ENCODE measurements at regions not wholly inside any gene's neighbourhood (a gene's known extent, or its start where the extent isn't known, plus 50 kb on each side); places are given as distances from the start of the nearest gene placed in this dataset.

- Histone ChIP-seq H3K27ac (ENCODE audit: low read depth, low read length) (no peak overlapping the region), H3K79me2 (ENCODE audit: insufficient read depth, low read length) (no peaks in the 10 kb centered on the region), H4K20me1 (ENCODE audit: insufficient read depth, low read length) (no peaks in the 10 kb centered on the region), H3K4me3 (ENCODE audit: insufficient read depth, low read length) (no peak overlapping the region), H3K9me3 (ENCODE audit: low read depth, low read length) (no peaks in the 10 kb centered on the region), H3K36me3 (ENCODE audit: insufficient read depth, low read length) (no peaks in the 10 kb centered on the region), H3K4me2 (ENCODE audit: insufficient read depth, low read length) (no peak overlapping the region), H3K27me3 (ENCODE audit: insufficient read depth, low read length) (no peaks in the 10 kb centered on the region), H2AFZ (ENCODE audit: low read length) (no peak overlapping the region), H3K4me1 (ENCODE audit: insufficient read depth, low read length) (peaks cover 9% of the 10 kb centered on the region)
- TF ChIP-seq, protein P1, sequence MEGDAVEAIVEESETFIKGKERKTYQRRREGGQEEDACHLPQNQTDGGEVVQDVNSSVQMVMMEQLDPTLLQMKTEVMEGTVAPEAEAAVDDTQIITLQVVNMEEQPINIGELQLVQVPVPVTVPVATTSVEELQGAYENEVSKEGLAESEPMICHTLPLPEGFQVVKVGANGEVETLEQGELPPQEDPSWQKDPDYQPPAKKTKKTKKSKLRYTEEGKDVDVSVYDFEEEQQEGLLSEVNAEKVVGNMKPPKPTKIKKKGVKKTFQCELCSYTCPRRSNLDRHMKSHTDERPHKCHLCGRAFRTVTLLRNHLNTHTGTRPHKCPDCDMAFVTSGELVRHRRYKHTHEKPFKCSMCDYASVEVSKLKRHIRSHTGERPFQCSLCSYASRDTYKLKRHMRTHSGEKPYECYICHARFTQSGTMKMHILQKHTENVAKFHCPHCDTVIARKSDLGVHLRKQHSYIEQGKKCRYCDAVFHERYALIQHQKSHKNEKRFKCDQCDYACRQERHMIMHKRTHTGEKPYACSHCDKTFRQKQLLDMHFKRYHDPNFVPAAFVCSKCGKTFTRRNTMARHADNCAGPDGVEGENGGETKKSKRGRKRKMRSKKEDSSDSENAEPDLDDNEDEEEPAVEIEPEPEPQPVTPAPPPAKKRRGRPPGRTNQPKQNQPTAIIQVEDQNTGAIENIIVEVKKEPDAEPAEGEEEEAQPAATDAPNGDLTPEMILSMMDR (IDR thresholded peaks at IDR 0.05; ENCODE audit: extremely low read depth, low read depth, low read length) = no peak
- DNase-seq (ENCODE audit: insufficient read length, low spot score, missing footprints) = no peak
Observed at GRCh38 chr13:34344816-34345215, 526.9 kb downstream of the RFC3 start.

GRCh38 chr13:34345258-34345965 is 527.5 kb downstream of the RFC3 start:
- H3K27me3 ChIP-seq (ENCODE audit: insufficient read depth, low read length) = no peaks in the 10 kb centered on the region
- no peaks in the 10 kb centered on the region for H3K36me3 ChIP-seq (ENCODE audit: insufficient read depth, low read length)
- no peak overlapping the region for H2AFZ ChIP-seq (ENCODE audit: low read length)
- peaks cover 13% of the 10 kb centered on the region for H3K4me1 ChIP-seq (ENCODE audit: insufficient read depth, low read length)
- H3K27ac ChIP-seq (ENCODE audit: low read depth, low read length) = no peak overlapping the region
- no peaks in the 10 kb centered on the region for H3K79me2 ChIP-seq (ENCODE audit: insufficient read depth, low read length)
- TF ChIP-seq, protein P1 (IDR thresholded peaks at IDR 0.05; ENCODE audit: extremely low read depth, low read depth, low read length) = no peak
- no peaks in the 10 kb centered on the region for H3K9me3 ChIP-seq (ENCODE audit: low read depth, low read length)
- H3K4me2 ChIP-seq (ENCODE audit: insufficient read depth, low read length) = no peak overlapping the region
- H4K20me1 ChIP-seq (ENCODE audit: insufficient read depth, low read length) = no peaks in the 10 kb centered on the region
- no peak overlapping the region for H3K4me3 ChIP-seq (ENCODE audit: insufficient read depth, low read length)
- DNase-seq (ENCODE audit: insufficient read length, low spot score, missing footprints) = no peak

- no peaks in the 10 kb centered on the region for H4K20me1 ChIP-seq (ENCODE audit: insufficient read depth, low read length)
- H3K27ac ChIP-seq (ENCODE audit: low read depth, low read length) = no peak overlapping the region
- TF ChIP-seq, protein P1 (IDR thresholded peaks at IDR 0.05; ENCODE audit: extremely low read depth, low read depth, low read length) = no peak
- no peak overlapping the region for H3K4me3 ChIP-seq (ENCODE audit: insufficient read depth, low read length)
- H2AFZ ChIP-seq (ENCODE audit: low read length) = no peak overlapping the region
- no peaks in the 10 kb centered on the region for H3K36me3 ChIP-seq (ENCODE audit: insufficient read depth, low read length)
- H3K4me2 ChIP-seq (ENCODE audit: insufficient read depth, low read length) = no peak overlapping the region
- no peaks in the 10 kb centered on the region for H3K9me3 ChIP-seq (ENCODE audit: low read depth, low read length)
- H3K79me2 ChIP-seq (ENCODE audit: insufficient read depth, low read length) = no peaks in the 10 kb centered on the region
- H3K27me3 ChIP-seq (ENCODE audit: insufficient read depth, low read length) = no peaks in the 10 kb centered on the region
- DNase-seq (ENCODE audit: insufficient read length, low spot score, missing footprints) = no peak
- H3K4me1 ChIP-seq (ENCODE audit: insufficient read depth, low read length) = peaks cover 13% of the 10 kb centered on the region
Observed at GRCh38 chr13:34346626-34347025, 528.7 kb downstream of the RFC3 start.

- Histone ChIP-seq H3K27me3 (ENCODE audit: insufficient read depth, low read length) (no peaks in the 10 kb centered on the region), H3K9me3 (ENCODE audit: low read depth, low read length) (no peaks in the 10 kb centered on the region), H3K27ac (ENCODE audit: low read depth, low read length) (no peak overlapping the region), H3K4me2 (ENCODE audit: insufficient read depth, low read length) (no peak overlapping the region), H3K4me1 (ENCODE audit: insufficient read depth, low read length) (peaks cover 13% of the 10 kb centered on the region), H4K20me1 (ENCODE audit: insufficient read depth, low read length) (no peaks in the 10 kb centered on the region), H3K79me2 (ENCODE audit: insufficient read depth, low read length) (no peaks in the 10 kb centered on the region), H3K36me3 (ENCODE audit: insufficient read depth, low read length) (no peaks in the 10 kb centered on the region), H2AFZ (ENCODE audit: low read length) (no peak overlapping the region), H3K4me3 (ENCODE audit: insufficient read depth, low read length) (no peak overlapping the region)
- TF ChIP-seq, protein P1 (IDR thresholded peaks at IDR 0.05; ENCODE audit: extremely low read depth, low read depth, low read length) = no peak
- DNase-seq (ENCODE audit: insufficient read length, low spot score, missing footprints) = no peak
Observed at GRCh38 chr13:34347784-34348573, 530.0 kb downstream of the RFC3 start.
